ENCODE measurements at regions not wholly inside any gene's neighbourhood (a gene's known extent, or its start where the extent isn't known, plus 50 kb on each side); places are given as distances from the start of the nearest gene placed in this dataset.

DNA sequence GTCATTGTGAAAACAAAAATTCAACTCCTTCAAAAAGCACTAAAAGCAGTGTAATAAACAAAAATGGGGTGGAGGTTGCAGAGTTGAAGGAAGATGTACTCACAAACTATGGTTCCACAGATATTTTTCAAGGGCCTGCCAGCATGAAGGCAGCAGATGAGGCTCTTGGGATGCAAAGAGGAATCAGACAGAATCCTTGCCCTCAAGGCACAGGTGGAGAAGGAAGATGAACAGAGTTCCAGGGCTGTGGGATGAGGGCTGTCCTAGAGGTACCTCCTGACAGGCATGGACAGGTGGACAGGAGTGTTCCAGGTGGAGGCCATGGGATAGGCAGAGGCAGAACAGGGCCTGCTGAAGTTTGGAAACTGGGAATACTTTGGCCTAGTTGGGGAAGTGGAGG, 140.5 kb upstream of the ANKH start:
- no peak for DNase-seq

DNA sequence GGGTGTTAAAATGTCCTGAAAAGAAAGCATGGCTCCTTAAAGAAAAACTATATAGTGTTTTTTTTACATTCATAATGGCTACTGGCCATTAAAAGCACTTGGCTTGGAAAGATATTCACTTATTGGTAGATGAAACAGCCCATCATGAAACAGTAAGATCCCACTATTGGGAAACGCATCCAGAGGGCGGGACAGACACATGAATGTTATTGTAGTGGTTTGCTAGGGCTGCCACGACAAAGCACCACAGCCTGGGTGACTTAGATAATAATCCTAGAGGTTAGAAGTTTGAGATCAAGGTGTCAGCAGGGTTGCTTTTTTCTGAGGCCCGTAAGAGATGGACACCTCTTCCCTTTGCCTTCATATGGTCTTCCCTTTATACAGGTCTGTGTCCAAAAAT, 139.4 kb upstream of the ANKH start:
- DNase-seq, result no peak

DNA sequence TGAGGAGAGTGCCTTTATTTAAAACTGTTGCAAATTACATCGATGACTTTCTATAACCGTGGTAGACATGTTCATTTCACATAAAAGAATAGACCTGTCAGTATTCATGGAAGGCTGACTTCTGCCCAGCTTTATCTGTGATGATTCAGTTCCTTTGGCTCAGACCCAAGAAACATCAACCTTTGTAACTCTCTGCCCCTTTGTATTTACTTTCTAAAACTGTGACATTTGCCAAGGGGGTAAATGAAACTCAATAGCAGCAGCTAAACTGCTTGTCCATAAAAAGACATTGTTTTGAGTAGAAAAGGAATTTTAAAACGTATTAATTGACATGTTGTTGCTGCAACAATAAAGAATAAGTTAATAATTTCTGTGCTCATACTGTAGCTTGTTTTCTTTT, 137.8 kb upstream of the ANKH start:
- no peak for DNase-seq

GRCh38 chr5:15008921-15009320, 137.3 kb upstream of the ANKH start:
- no peak for DNase-seq

GRCh38 chr5:15008476-15008875, 136.9 kb upstream of the ANKH start:
- DNase-seq, result no peak

DNA sequence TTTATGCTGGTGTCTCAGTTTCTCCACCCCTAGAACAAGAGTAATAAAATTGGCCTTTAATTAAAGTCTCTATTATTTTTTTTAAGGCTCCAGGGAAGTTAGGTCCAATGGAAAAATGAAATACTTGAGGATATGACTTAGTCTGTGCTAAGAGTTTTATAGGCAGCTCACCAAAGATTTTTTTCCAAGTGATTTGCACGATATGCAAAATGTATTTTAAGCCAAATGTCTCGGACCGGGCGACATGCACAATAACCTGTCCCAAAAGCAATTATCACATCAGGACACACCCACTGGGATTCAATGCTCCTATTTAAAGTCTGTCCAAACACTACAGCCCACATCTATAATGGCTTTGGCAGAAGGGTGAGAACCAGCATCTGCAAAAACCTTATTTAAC, 136.1 kb upstream of the ANKH start:
- DNase-seq, result no peak

GRCh38 chr5:15004506-15004905, 132.9 kb upstream of the ANKH start:
- DNase-seq, result no peak

DNA sequence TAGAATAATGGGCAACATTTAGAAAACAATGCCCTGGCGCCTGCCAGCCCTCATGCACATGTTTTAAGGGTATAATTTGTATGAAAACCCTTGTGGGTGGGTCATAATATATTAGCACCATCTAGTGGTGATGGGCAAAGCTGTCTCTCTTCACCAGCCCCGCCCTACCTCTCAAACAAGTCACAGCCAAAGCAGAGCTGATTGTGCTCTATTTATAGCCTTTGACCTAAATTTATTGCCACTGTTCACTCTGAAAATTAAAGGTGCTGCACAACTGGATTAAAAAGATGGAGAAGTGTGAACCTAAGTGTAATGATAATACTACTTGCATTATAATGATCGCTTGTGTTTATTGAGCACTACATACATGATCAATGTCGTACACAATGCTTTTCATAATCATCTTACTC, 131.9 kb upstream of the ANKH start:
- peak in 4 of 5 experiments; percentile 24 to 82 (median 42) for DNase-seq

- DNase-seq, result no peak
These were observed 131.2 kb upstream of the ANKH start for GRCh38 chr5:15002791-15003190.

DNA sequence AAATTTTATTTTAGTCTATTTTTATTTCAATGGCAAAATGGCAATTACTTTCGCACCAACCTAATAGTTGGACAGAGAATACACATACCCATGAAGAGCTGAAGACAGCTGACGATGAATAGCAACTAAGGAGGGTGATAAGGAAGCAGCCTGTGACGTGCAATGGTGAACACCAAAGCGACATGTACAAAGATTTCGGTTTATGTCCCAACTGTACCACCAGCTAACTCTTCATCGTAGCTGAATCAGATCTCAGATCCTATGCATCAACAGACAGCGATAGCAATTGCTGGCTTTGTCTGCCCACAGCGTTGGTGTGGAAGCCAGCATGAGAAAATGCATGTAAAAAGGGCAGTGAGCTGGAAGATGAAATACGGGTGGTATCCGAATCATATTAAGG, 130.6 kb upstream of the ANKH start:
- no peak for DNase-seq

GRCh38 chr5:15001517-15001916, 129.9 kb upstream of the ANKH start:
- DNase-seq, result no peak

GRCh38 chr5:14998491-14998890, 126.9 kb upstream of the ANKH start:
- no peak for DNase-seq

GRCh38 chr5:14996997-14997396, 125.4 kb upstream of the ANKH start:
- DNase-seq, result peak in 1 of 5 experiments; percentile 29

GRCh38 chr5:14995229-14995628, 123.7 kb upstream of the ANKH start:
- no peak for DNase-seq

- DNase-seq, result peak in 1 of 5 experiments; percentile 19
These were observed 122.0 kb upstream of the ANKH start for GRCh38 chr5:14993459-14994133.

DNA sequence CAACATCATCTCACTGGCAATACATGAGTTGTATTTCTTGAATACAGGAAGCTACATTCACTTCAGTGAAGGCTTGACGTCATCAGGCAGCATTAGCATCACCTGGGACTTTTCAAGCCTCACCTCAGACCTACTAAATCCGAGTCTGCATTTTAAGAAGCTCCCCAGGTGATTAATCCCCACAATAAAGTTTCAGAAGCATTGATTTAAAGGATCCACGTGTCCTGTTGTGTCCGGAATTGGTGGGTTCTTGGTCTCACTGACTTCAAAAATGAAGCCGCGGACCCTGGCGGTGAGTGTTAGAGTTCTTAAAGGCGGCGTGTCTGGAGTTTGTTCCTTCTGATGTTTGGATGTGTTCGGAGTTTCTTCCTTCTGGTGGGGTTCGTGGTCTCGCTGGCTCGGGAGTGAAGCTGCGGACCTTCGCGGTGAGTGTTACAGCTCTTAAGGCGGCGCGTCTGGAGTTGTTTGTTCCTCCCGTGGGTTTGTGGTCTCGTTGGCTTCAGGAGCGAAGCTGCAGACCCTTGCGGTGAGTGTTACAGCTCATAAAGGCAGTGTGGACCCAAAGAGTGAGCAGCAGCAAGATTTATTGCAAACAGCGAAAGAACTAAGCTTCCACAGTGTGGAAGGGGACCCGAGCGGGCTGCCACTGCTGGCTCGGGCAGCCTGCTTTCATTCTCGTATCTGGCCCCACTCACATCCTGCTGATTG, 121.3 kb upstream of the ANKH start:
- peak in 3 of 5 experiments; percentile 49 to 90 (median 74) for DNase-seq

DNA sequence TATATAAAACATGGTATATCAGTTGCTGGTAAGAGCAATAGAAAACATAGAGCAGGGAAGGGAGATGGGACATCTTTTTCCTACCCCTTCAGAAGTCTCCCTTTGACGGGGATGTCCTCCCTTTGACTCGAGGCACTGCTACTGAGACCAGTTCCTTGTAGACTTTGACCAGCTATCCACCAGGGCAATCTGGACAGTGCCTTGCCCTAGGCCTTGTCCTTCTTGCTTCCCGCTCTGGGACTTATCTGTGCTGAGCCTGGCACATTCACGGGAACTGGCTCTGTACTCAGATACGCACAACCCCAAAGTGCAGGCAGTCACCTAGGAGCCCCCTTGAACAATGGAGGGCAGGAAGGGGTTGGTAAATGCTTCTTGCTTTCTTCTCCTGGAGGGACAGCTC, 116.6 kb upstream of the ANKH start:
- DNase-seq, result no peak

DNA sequence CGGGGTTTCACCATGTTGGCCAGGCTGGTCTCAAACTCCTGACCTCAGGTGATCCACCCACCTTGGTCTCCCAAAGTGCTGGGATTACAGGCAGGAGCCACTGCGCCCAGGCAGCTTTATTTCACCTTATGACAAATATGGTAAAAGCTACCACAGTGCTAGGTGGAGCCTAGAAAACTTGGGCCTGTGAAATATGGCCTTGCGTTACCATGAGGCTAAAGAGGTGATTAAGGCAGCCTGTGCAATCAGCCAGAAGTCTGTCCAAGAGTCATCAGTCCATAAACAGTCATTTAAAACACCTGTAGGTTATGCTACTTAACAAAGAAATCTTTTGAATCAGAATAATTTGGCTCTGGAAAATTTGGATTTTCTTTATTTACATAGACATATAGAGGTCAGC, 114.8 kb upstream of the ANKH start:
- DNase-seq, result no peak

DNA sequence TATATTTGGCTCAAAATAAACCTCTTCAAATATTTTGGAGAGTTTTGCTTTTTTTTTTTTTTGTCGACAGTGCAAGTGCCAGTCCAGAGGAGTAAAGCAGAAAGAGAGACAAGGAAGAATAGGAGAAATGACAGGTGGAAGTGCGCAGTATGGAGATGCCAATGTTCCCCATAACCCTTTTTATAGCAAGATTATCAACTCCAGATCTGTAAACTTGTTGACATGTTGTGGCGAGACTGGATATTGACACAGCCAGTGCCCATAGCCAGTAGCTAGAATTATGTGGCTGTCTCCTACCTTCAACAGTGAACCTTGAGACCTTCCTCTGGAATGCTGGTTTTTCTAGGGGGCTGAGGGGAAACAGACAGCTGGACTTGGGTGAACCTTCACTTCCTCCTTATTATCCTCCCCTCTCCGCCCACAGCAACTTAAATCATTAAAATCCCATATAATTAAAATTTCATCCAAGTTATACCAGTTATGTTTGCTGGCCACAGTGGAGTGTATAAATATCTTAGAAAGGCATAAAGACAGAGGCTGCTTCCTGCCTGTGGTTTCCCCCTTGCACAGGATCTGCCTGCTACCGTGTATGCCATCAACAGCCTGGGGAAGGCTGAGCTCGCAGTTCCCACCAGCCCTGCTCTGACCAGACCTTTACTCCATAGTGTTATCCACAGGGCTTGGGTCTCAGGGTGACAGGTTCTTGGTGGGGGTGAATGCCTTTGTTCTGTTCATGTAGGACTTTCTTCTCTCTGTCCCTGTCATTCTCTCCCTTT, 112.3 kb upstream of the ANKH start:
- peak in 2 of 5 experiments; percentile 4 to 66 for DNase-seq

GRCh38 chr5:14980698-14981097, 109.1 kb upstream of the ANKH start:
- DNase-seq, result no peak

- no peak for DNase-seq
These were observed 105.6 kb upstream of the ANKH start for GRCh38 chr5:14977058-14977685.

- DNase-seq, result no peak
These were observed 104.9 kb upstream of the ANKH start for GRCh38 chr5:14976486-14976885.

DNA sequence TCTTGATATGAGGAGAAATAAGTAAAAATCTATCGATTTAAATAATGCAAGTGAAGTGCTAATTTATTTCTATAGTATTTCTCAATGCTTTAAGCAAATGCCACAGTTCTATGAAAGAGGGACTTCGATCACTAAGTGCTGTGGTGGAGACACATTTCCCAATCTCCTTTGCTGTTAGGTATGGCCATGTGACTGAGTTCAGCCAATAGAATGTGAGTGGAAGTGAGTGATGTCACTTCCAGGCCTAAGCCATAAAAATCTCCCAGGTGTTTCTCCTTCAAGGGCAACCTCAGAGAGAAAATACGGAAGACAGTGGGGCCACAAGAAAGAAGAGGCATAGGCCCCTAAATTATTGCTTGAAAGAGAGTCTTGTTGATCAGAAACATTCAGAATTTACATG, 100.3 kb upstream of the ANKH start:
- DNase-seq, result no peak
